ENCODE measurements at regions not wholly inside any gene's neighbourhood (a gene's known extent, or its start where the extent isn't known, plus 50 kb on each side); places are given as distances from the start of the nearest gene placed in this dataset.

DNA sequence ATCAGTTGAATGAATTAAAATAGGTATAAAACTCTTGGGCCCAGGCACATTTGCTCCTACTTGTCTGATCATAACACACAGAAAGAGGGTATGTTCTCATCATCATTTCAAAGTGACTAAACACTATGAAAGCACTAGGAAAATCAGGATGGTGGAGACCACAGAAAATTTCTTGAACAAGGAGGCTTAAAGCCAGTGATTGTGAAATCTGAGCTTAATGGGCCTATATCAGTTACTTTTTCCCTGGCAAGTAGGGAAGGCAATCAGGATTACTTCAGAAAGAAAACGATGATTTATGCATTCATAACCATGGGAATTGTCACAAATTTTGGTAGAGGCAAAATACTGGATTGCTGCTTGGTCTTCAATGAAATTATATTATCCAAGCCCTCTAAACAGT is 434.4 kb upstream of the CNTN4 start:
- Histone ChIP-seq H3K4me2 (ENCODE audit: insufficient read depth, low read length) (no peak overlapping the region), H3K9ac (replicated peaks; ENCODE audit: extremely low read depth, insufficient read depth, low read length) (no peak overlapping the region), H3K79me2 (ENCODE audit: control insufficient read depth, insufficient read depth, low read length) (no peaks in the 10 kb centered on the region), H4K20me1 (replicated peaks; ENCODE audit: control insufficient read depth, extremely low read depth, insufficient read depth, low read length) (no peaks in the 10 kb centered on the region), H2AFZ (ENCODE audit: low read depth, low read length) (no peak overlapping the region), H3K9me1 (replicated peaks; ENCODE audit: control insufficient read depth, extremely low read depth, insufficient read depth, low read length) (no peaks in the 10 kb centered on the region), H3K27me3 (ENCODE audit: control insufficient read depth in 2 of 2, insufficient read depth in 2 of 2, low read length in 2 of 2) (no peaks in the 10 kb centered on the region), H3K4me1 (ENCODE audit: control insufficient read depth, extremely low read depth, insufficient read depth, low read length) (no peaks in the 10 kb centered on the region), H3K4me3 (replicated peaks in 1 of 3; ENCODE audit: insufficient read depth in 1 of 3, low read depth in 1 of 3, low read length in 3 of 3) (no peak overlapping the region), H3K27ac (ENCODE audit: insufficient read depth, low read depth, low read length) (no peak overlapping the region), H3K9me3 (replicated peaks; ENCODE audit: control insufficient read depth, insufficient read depth, low read length) (no peaks in the 10 kb centered on the region), H3K36me3 (ENCODE audit: control insufficient read depth in 2 of 2, extremely low read depth in 1 of 2, insufficient read depth in 2 of 2, low read length in 2 of 2) (no peaks in the 10 kb centered on the region)
- dilution Hi-C loops (cut with MboI; ENCODE audit: extremely low pct_ligation_motif_present, low sequenced_read_pairs) (no loop called here), intact Hi-C loops (cut with micrococcal nuclease) (no loop called here)
- FAIRE-seq, result no peak
- no TSS peak for BruUV-seq (replicated peaks)
- ChIA-PET POLR2A (no interaction called here), CTCF (no interaction called here)
- DNase-seq (ENCODE audit: low read depth, low spot score), result no peak
- TF ChIP-seq EZH2 (IDR thresholded peaks at IDR 0.05; ENCODE audit: borderline replicate concordance, low read depth, low read length, severe bottlenecking) (no peak), GATA2 (IDR thresholded peaks at IDR 0.05; ENCODE audit: insufficient read depth, insufficient read length, low read depth, low read length) (no peak), POLR2A (IDR thresholded peaks at IDR 0.05; ENCODE audit: low read depth, low read length) (no peak), MYC (IDR thresholded peaks at IDR 0.05; ENCODE audit: low read depth, low read length) (no peak)
- TF ChIP-seq, protein P1, sequence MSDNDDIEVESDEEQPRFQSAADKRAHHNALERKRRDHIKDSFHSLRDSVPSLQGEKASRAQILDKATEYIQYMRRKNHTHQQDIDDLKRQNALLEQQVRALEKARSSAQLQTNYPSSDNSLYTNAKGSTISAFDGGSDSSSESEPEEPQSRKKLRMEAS (IDR thresholded peaks at IDR 0.05; ENCODE audit: insufficient read depth, insufficient read length), result no peak
- TF ChIP-seq, protein P2, sequence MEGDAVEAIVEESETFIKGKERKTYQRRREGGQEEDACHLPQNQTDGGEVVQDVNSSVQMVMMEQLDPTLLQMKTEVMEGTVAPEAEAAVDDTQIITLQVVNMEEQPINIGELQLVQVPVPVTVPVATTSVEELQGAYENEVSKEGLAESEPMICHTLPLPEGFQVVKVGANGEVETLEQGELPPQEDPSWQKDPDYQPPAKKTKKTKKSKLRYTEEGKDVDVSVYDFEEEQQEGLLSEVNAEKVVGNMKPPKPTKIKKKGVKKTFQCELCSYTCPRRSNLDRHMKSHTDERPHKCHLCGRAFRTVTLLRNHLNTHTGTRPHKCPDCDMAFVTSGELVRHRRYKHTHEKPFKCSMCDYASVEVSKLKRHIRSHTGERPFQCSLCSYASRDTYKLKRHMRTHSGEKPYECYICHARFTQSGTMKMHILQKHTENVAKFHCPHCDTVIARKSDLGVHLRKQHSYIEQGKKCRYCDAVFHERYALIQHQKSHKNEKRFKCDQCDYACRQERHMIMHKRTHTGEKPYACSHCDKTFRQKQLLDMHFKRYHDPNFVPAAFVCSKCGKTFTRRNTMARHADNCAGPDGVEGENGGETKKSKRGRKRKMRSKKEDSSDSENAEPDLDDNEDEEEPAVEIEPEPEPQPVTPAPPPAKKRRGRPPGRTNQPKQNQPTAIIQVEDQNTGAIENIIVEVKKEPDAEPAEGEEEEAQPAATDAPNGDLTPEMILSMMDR (IDR thresholded peaks at IDR 0.05; ENCODE audit: extremely low read depth in 1 of 2, insufficient read depth in 1 of 2, low read depth in 1 of 2, low read length in 2 of 2), result no peak

DNA sequence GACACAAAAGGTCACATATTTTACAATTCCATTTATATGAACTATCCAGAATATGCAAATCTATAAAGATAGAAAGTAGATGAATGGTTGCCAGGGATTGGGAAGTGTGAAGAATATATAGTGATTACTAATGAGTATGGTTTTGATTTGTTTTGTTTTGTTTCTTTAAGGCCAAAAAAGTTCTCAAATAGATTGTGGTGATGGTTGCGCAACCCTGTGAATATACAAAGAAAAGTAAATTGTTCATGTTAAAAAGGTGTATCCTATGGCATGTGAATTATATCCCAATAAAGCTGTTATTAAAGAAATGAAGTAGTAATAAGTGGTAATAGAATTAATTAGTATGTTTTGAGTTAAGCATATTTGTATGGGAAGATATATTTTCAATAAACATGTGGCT is 431.8 kb upstream of the CNTN4 start:
- DNase-seq (ENCODE audit: low read depth, low spot score) (no peak), FAIRE-seq (no peak)
- ChIA-PET POLR2A (no interaction called here), CTCF (no interaction called here)
- Histone ChIP-seq H3K27me3 (ENCODE audit: control insufficient read depth in 2 of 2, insufficient read depth in 2 of 2, low read length in 2 of 2) (no peaks in the 10 kb centered on the region), H3K4me2 (ENCODE audit: insufficient read depth, low read length) (no peak overlapping the region), H3K9ac (replicated peaks; ENCODE audit: extremely low read depth, insufficient read depth, low read length) (no peak overlapping the region), H4K20me1 (replicated peaks; ENCODE audit: control insufficient read depth, extremely low read depth, insufficient read depth, low read length) (no peaks in the 10 kb centered on the region), H2AFZ (ENCODE audit: low read depth, low read length) (no peak overlapping the region), H3K79me2 (ENCODE audit: control insufficient read depth, insufficient read depth, low read length) (no peaks in the 10 kb centered on the region), H3K27ac (ENCODE audit: insufficient read depth, low read depth, low read length) (no peak overlapping the region), H3K4me1 (ENCODE audit: control insufficient read depth, extremely low read depth, insufficient read depth, low read length) (no peaks in the 10 kb centered on the region), H3K36me3 (ENCODE audit: control insufficient read depth in 2 of 2, extremely low read depth in 1 of 2, insufficient read depth in 2 of 2, low read length in 2 of 2) (no peaks in the 10 kb centered on the region), H3K9me1 (replicated peaks; ENCODE audit: control insufficient read depth, extremely low read depth, insufficient read depth, low read length) (no peaks in the 10 kb centered on the region), H3K4me3 (replicated peaks in 1 of 3; ENCODE audit: insufficient read depth in 1 of 3, low read depth in 1 of 3, low read length in 3 of 3) (no peak overlapping the region), H3K9me3 (replicated peaks; ENCODE audit: control insufficient read depth, insufficient read depth, low read length) (no peaks in the 10 kb centered on the region)
- intact Hi-C loops (cut with micrococcal nuclease) (no loop called here), dilution Hi-C loops (cut with MboI; ENCODE audit: extremely low pct_ligation_motif_present, low sequenced_read_pairs) (no loop called here)
- TF ChIP-seq, protein P2 (IDR thresholded peaks at IDR 0.05; ENCODE audit: extremely low read depth in 1 of 2, insufficient read depth in 1 of 2, low read depth in 1 of 2, low read length in 2 of 2), result no peak
- TF ChIP-seq GATA2 (IDR thresholded peaks at IDR 0.05; ENCODE audit: insufficient read depth, insufficient read length, low read depth, low read length) (no peak), POLR2AphosphoS5 (IDR thresholded peaks at IDR 0.05; ENCODE audit: insufficient read depth, low read depth, low read length) (no peak), JUN (IDR thresholded peaks at IDR 0.05; ENCODE audit: borderline replicate concordance, insufficient read depth, insufficient read length, low read depth) (no peak), FOS (IDR thresholded peaks at IDR 0.05; ENCODE audit: borderline replicate concordance, insufficient read depth, low read length) (no peak), EZH2 (IDR thresholded peaks at IDR 0.05; ENCODE audit: borderline replicate concordance, low read depth, low read length, severe bottlenecking) (no peak), POLR2A (IDR thresholded peaks at IDR 0.05; ENCODE audit: low read depth, low read length) (no peak), MYC (IDR thresholded peaks at IDR 0.05; ENCODE audit: low read depth, low read length) (no peak)
- TF ChIP-seq, protein P1 (IDR thresholded peaks at IDR 0.05; ENCODE audit: insufficient read depth, insufficient read length), result no peak
- BruUV-seq (replicated peaks), result no TSS peak
